A673 (cell line): ENCODE measurements at regions not wholly inside any gene's neighbourhood (a gene's known extent, or its start where the extent isn't known, plus 50 kb on each side); places are given as distances from the start of the nearest gene placed in this dataset.

ENCODE experiments used
- EZH2 ChIP-seq: fragments of 200-600 bp; sonication (generic); IDR thresholded peaks from 2 replicates; pipeline ENCODE4 v1.6.1; 2017; ENCODE audit warnings: borderline replicate concordance, low read depth, mild to moderate bottlenecking, mixed read lengths, antibody characterized with exemption, low read length; ENCODE audit not compliant: poor library complexity, severe bottlenecking
- TF ChIP-seq, protein P1 (sequence below): fragments of 300-800, 200-600 bp; sonication (generic); conservative IDR thresholded peaks from 2 replicates; pipeline ENCODE4 v1.5.1; 2017; ENCODE audit warnings: low read depth, mild to moderate bottlenecking, antibody characterized with exemption, low read length, moderate library complexity, mixed read lengths

DNA sequence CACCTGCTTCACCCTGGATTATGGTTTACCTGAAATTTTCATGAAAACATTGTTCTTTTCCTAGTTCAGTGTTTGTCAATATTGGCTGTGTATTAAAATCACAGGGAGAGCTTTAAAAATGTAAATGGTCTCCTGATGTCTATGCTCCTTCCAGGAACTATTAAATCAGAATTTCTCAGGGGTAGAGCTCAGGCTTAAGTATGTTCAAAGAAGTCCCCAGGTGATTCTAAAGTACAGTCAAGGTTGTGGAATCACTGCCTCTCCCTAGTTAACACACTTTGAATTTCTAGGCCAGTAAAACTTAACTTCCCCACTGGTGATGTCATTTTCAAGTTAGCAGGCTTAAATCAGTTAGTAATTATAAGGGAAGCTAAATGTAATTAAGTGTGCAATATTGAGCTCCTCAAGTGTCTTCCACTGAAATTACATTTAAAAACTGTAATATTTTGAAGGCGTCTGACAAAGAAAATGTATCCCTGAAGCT lies 150.3 kb upstream of the SLC28A3 start:
- TF ChIP-seq, protein P1, sequence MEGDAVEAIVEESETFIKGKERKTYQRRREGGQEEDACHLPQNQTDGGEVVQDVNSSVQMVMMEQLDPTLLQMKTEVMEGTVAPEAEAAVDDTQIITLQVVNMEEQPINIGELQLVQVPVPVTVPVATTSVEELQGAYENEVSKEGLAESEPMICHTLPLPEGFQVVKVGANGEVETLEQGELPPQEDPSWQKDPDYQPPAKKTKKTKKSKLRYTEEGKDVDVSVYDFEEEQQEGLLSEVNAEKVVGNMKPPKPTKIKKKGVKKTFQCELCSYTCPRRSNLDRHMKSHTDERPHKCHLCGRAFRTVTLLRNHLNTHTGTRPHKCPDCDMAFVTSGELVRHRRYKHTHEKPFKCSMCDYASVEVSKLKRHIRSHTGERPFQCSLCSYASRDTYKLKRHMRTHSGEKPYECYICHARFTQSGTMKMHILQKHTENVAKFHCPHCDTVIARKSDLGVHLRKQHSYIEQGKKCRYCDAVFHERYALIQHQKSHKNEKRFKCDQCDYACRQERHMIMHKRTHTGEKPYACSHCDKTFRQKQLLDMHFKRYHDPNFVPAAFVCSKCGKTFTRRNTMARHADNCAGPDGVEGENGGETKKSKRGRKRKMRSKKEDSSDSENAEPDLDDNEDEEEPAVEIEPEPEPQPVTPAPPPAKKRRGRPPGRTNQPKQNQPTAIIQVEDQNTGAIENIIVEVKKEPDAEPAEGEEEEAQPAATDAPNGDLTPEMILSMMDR: no peak
- no peak for TF ChIP-seq EZH2
